Vagina (tissue), 2 donors: ENCODE measurements at regions not wholly inside any gene's neighbourhood (a gene's known extent, or its start where the extent isn't known, plus 50 kb on each side); places are given as distances from the start of the nearest gene placed in this dataset.

Experiments
- DNase-seq, 2 donors: peaks; one replicate each; pipeline ENCODE4 v3.0.0-alpha.2; 2017; ENCODE audit errors: extremely low spot score in 2 of 2
- H3K27ac ChIP-seq: fragments of 200-600 bp; sonication (generic); one replicate; pipeline ENCODE4 v1.5.1; 2019
- H3K27me3 ChIP-seq: fragments of 200-600 bp; sonication (generic); one replicate; pipeline ENCODE4 v1.5.1; 2019
- H3K36me3 ChIP-seq, 2 donors: fragments of 200-600 bp; sonication (generic); one replicate each; pipeline ENCODE4 v1.5.1; 2017 to 2019
- H3K4me1 ChIP-seq: fragments of 200-600 bp; sonication (generic); one replicate; pipeline ENCODE4 v1.5.1; 2019
- H3K4me3 ChIP-seq, 2 donors: fragments of 200-600 bp; sonication (generic); 1 replicate in 1 of 2; 2 replicates in 1 of 2; pipeline ENCODE4 v1.5.1; 2016 to 2019
- H3K9me3 ChIP-seq: fragments of 200-600 bp; sonication (generic); one replicate; pipeline ENCODE4 v1.5.1; 2019
- CTCF ChIP-seq, 3 experiments: fragments of 450-650 bp in 2 of 3; fragments of 200-600 bp in 1 of 3; sonication (generic) in 1 of 3; IDR thresholded peaks; one replicate each; pipeline ENCODE4 v1.5.1; 2017 to 2019; ENCODE audit warnings: antibody characterized with exemption in 3 of 3, mild to moderate bottlenecking in 2 of 3, moderate library complexity in 2 of 3
- POLR2A ChIP-seq, 2 donors: fragments of 450-650 bp; IDR thresholded peaks; one replicate each; pipeline ENCODE4 v1.6.1; 2017; ENCODE audit warnings: antibody characterized with exemption in 2 of 2, mild to moderate bottlenecking in 2 of 2, moderate library complexity in 2 of 2
- POLR2AphosphoS5 ChIP-seq, 2 donors: sonication (generic); formaldehyde crosslinking; IDR thresholded peaks; one replicate each; pipeline ENCODE4 v1.9.0; 2017; ENCODE audit warnings: antibody characterized with exemption in 2 of 2, mild to moderate bottlenecking in 2 of 2, low read depth in 1 of 2; ENCODE audit not compliant: insufficient read depth in 1 of 2
- intact Hi-C: fragments of 100-400 bp; cut with DNase I; formaldehyde crosslinking; loops from one replicate; pipeline ENCODE4 v1.15.1; 2023

- Histone ChIP-seq H3K4me1 (no peaks in the 10 kb centered on the region), H3K4me3 (no peak overlapping the region), H3K27me3 (no peaks in the 10 kb centered on the region), H3K27ac (no peak overlapping the region), H3K36me3 (no peaks in the 10 kb centered on the region), H3K9me3 (no peaks in the 10 kb centered on the region)
- intact Hi-C loops = no loop called here
- no peak for DNase-seq
- TF ChIP-seq CTCF (IDR thresholded peaks at IDR 0.05) (no peak), POLR2AphosphoS5 (IDR thresholded peaks at IDR 0.05; ENCODE audit: insufficient read depth in 1 of 2, low read depth in 1 of 2) (no peak), POLR2A (IDR thresholded peaks at IDR 0.05) (no peak)
These were observed 343.6 kb downstream of the PTPRU start for GRCh38 chr1:29579821-29580425.

GRCh38 chr1:29577512-29577911, 341.2 kb downstream of the PTPRU start:
- intact Hi-C loops = no loop called here
- TF ChIP-seq CTCF (IDR thresholded peaks at IDR 0.05) (no peak), POLR2A (IDR thresholded peaks at IDR 0.05) (no peak), POLR2AphosphoS5 (IDR thresholded peaks at IDR 0.05; ENCODE audit: insufficient read depth in 1 of 2, low read depth in 1 of 2) (no peak)
- H3K4me3 ChIP-seq = no peak overlapping the region
- no peak overlapping the region for H3K27ac ChIP-seq
- no peaks in the 10 kb centered on the region for H3K4me1 ChIP-seq
- no peaks in the 10 kb centered on the region for H3K27me3 ChIP-seq
- no peaks in the 10 kb centered on the region for H3K9me3 ChIP-seq
- no peak for DNase-seq
- H3K36me3 ChIP-seq = no peaks in the 10 kb centered on the region

GRCh38 chr1:29576510-29576909, 340.2 kb downstream of the PTPRU start:
- no peak for DNase-seq
- Histone ChIP-seq H3K27ac (no peak overlapping the region), H3K4me1 (no peaks in the 10 kb centered on the region), H3K36me3 (no peaks in the 10 kb centered on the region), H3K4me3 (no peak overlapping the region), H3K27me3 (no peaks in the 10 kb centered on the region), H3K9me3 (no peaks in the 10 kb centered on the region)
- TF ChIP-seq POLR2A (IDR thresholded peaks at IDR 0.05) (no peak), CTCF (IDR thresholded peaks at IDR 0.05) (no peak), POLR2AphosphoS5 (IDR thresholded peaks at IDR 0.05; ENCODE audit: insufficient read depth in 1 of 2, low read depth in 1 of 2) (no peak)
- intact Hi-C loops = no loop called here

DNA sequence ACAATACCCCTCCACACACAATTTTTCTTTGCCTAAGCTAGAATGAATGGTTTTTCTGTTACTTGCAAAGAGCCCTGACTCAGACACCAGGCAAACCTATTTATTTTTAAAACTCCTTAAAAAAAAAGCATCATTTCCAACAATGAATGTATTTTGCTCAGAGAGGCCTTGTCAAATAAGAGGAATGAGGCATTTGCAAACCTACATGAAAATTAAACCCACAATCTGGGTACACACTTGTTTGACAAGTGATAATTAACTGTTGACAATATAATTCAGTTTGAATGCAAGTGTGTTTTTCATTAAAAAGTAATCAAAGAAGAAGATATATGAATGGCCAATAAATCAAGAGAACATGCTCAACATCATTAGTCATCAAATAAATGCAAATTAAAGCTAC, 339.5 kb downstream of the PTPRU start:
- H3K27ac ChIP-seq = no peak overlapping the region
- no peaks in the 10 kb centered on the region for H3K4me1 ChIP-seq
- no peaks in the 10 kb centered on the region for H3K36me3 ChIP-seq
- intact Hi-C loops = no loop called here
- DNase-seq = no peak
- no peaks in the 10 kb centered on the region for H3K9me3 ChIP-seq
- no peak overlapping the region for H3K4me3 ChIP-seq
- TF ChIP-seq CTCF (IDR thresholded peaks at IDR 0.05) = no peak
- no peak for TF ChIP-seq POLR2A (IDR thresholded peaks at IDR 0.05)
- no peak for TF ChIP-seq POLR2AphosphoS5 (IDR thresholded peaks at IDR 0.05; ENCODE audit: insufficient read depth in 1 of 2, low read depth in 1 of 2)
- no peaks in the 10 kb centered on the region for H3K27me3 ChIP-seq

DNA sequence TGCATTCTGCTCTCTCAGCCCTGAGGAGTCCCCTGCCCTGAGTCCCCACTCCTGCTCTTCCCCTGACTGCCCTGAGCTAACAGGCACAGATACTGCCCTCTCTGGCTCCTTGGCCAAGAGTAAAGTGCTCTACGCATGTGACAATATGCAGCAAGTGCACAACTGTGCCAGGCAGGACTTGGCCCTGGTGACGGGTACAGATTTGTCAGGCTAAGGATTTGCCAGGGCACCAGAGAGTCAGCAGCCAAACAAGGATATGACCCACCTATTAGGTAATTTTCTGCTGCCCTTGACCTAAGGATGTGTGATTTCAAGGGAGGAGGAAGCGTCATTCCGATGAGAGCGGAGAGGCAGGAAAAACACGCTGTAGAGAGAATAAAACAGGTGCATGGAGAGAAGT, 339.0 kb downstream of the PTPRU start:
- no peaks in the 10 kb centered on the region for H3K4me1 ChIP-seq
- TF ChIP-seq POLR2A (IDR thresholded peaks at IDR 0.05) = no peak
- no peak for TF ChIP-seq CTCF (IDR thresholded peaks at IDR 0.05)
- TF ChIP-seq POLR2AphosphoS5 (IDR thresholded peaks at IDR 0.05; ENCODE audit: insufficient read depth in 1 of 2, low read depth in 1 of 2) = no peak
- no peaks in the 10 kb centered on the region for H3K27me3 ChIP-seq
- no peak for DNase-seq
- no peaks in the 10 kb centered on the region for H3K36me3 ChIP-seq
- no peak overlapping the region for H3K4me3 ChIP-seq
- no peaks in the 10 kb centered on the region for H3K9me3 ChIP-seq
- intact Hi-C loops = no loop called here
- no peak overlapping the region for H3K27ac ChIP-seq
